K562 (cell line): ENCODE measurements at regions not wholly inside any gene's neighbourhood (a gene's known extent, or its start where the extent isn't known, plus 50 kb on each side); places are given as distances from the start of the nearest gene placed in this dataset.

Experiments used
- ATAC-seq: fragments of 200-7000 bp; cut with Tn5 transposase; 3 replicates; pipeline ENCODE4 v1.9.1; 2020; ENCODE audit warnings: moderate library complexity
- BruUV-seq: library from RNA; stranded (reverse); fragments of 400-500 nt; replicated peaks from 2 replicates; lab custom pipeline; 2021; lab: Mats Ljungman, UMichigan
- CTCF ChIA-PET: fragments of 300-600 bp; formaldehyde crosslinking; extraction: SDS; loops from one replicate; lab custom pipeline; 2021; ENCODE audit warnings: low intra/inter-chr PET ratio; lab: Yijun Ruan, JAX
- POLR2A ChIA-PET: fragments of 300-600, 350-650 bp; sonication (Branson Sonifier 250); formaldehyde crosslinking; extraction: SDS; loops from one replicate; lab custom pipeline; 2021; ENCODE audit warnings: antibody characterized with exemption, inconsistent platforms; lab: Yijun Ruan, JAX
- DNase-seq, 4 experiments: peaks; one replicate each; pipeline versions ENCODE4 v3.0.0 to v3.0.0-alpha.2; 2011 to 2018; ENCODE audit warnings: low spot score in 3 of 4, mixed read lengths in 3 of 4; ENCODE audit errors: extremely low read depth in 1 of 4
- FAIRE-seq: peaks from 2 replicates; lab custom pipeline; 2011; peaks lifted over from hg19 to GRCh38; lab: Jason Lieb, UNC
- H2AFZ ChIP-seq: 2 replicates; pipeline ENCODE4 v1.6.0; 2011; ENCODE audit warnings: low read depth, low read length, control low read depth, inconsistent platforms
- H3K27ac ChIP-seq: fragments of 200-600 bp; 3 replicates; pipeline ENCODE4 v1.8.0; 2011; ENCODE audit warnings: low read depth, mild to moderate bottlenecking, control low read depth, inconsistent platforms, low read length, moderate library complexity, mixed read lengths; ENCODE audit errors: extremely low read depth
- H3K27me3 ChIP-seq, 2 experiments: fragments of 300-600 bp in 1 of 2; 2 replicates in 1 of 2; 3 replicates in 1 of 2; pipeline versions ENCODE4 v1.6.0 to v1.8.0; 2011; ENCODE audit warnings: inconsistent platforms in 2 of 2, low read length in 2 of 2, mild to moderate bottlenecking in 1 of 2, mixed read lengths in 1 of 2, moderate library complexity in 1 of 2; ENCODE audit not compliant: control insufficient read depth in 2 of 2, insufficient read depth in 2 of 2
- H3K36me3 ChIP-seq: fragments of 300-600 bp; 3 replicates; pipeline ENCODE4 v1.8.0; 2011; ENCODE audit warnings: mild to moderate bottlenecking, low read length, inconsistent platforms; ENCODE audit not compliant: control insufficient read depth, insufficient read depth
- H3K4me1 ChIP-seq, 2 experiments: fragments of 200-600 bp in 1 of 2; replicated peaks in 1 of 2; 2 replicates in 1 of 2; 3 replicates in 1 of 2; pipeline versions ENCODE4 v1.5.1 to v1.8.0; 2011; ENCODE audit warnings: inconsistent platforms in 2 of 2, low read length in 2 of 2, mild to moderate bottlenecking in 1 of 2, mixed read lengths in 1 of 2, moderate library complexity in 1 of 2; ENCODE audit not compliant: control insufficient read depth in 2 of 2, insufficient read depth in 2 of 2
- H3K4me2 ChIP-seq: 2 replicates; pipeline ENCODE4 v1.6.1; 2011; ENCODE audit warnings: low read length, control low read depth, inconsistent platforms, mixed read lengths; ENCODE audit not compliant: insufficient read depth
- H3K4me3 ChIP-seq: fragments of 200-600 bp; sonication (generic), shearing (Covaris generic); 2 replicates; pipeline ENCODE4 v1.5.1; 2016; ENCODE audit warnings: control low read depth, inconsistent platforms
- H3K79me2 ChIP-seq: fragments of 200-600 bp; 3 replicates; pipeline ENCODE4 v1.8.0; 2011; ENCODE audit warnings: low read length, inconsistent platforms; ENCODE audit not compliant: control insufficient read depth, insufficient read depth
- H3K9ac ChIP-seq, 2 experiments: 2 replicates each; pipeline versions ENCODE4 v1.6.0 to v1.6.1; 2011; ENCODE audit warnings: low read depth in 2 of 2, low read length in 2 of 2, control low read depth in 1 of 2, inconsistent platforms in 1 of 2, mild to moderate bottlenecking in 1 of 2, mixed read lengths in 1 of 2; ENCODE audit not compliant: insufficient read depth in 1 of 2
- H3K9me1 ChIP-seq: one replicate; pipeline ENCODE4 v1.6.0; 2011; ENCODE audit warnings: inconsistent platforms, mild to moderate bottlenecking, low read length, moderate library complexity; ENCODE audit not compliant: control insufficient read depth, insufficient read depth
- H3K9me3 ChIP-seq: replicated peaks from 2 replicates; pipeline ENCODE4 v1.5.1; 2011; ENCODE audit warnings: low read depth, low read length, inconsistent platforms; ENCODE audit not compliant: control insufficient read depth, insufficient read depth
- H4K20me1 ChIP-seq: replicated peaks from 2 replicates; pipeline ENCODE4 v1.6.1; 2011; ENCODE audit warnings: low read length, inconsistent platforms, mixed read lengths; ENCODE audit not compliant: control insufficient read depth, insufficient read depth
- BACH1 ChIP-seq: fragments of 200-800 bp; sonication (Bioruptor generic); IDR thresholded peaks from 2 replicates; pipeline ENCODE4 v1.6.1; 2016; ENCODE audit warnings: missing genetic modification characterization, missing compliant biosample characterization
- DDX20 ChIP-seq: fragments of 450-650 bp; IDR thresholded peaks from 2 replicates; pipeline ENCODE4 v1.6.1; 2016; ENCODE audit warnings: missing genetic modification characterization, low read depth, mild to moderate bottlenecking, missing compliant biosample characterization, moderate library complexity
- KDM2B ChIP-seq: fragments of 250-450 bp; sonication (Bioruptor Pico); IDR thresholded peaks from 2 replicates; pipeline ENCODE4 v1.8.0; 2021; ENCODE audit warnings: mild to moderate bottlenecking, moderate library complexity
- RBFOX2 ChIP-seq: fragments of 200-400 bp; formaldehyde crosslinking; IDR thresholded peaks from 2 replicates; pipeline ENCODE4 v1.6.1; 2017; ENCODE audit warnings: low read depth, mild to moderate bottlenecking, low read length, moderate library complexity
- SMARCB1 ChIP-seq: IDR thresholded peaks from 2 replicates; pipeline ENCODE4 v1.6.1; 2011; ENCODE audit warnings: improper control_type of control experiment, low read depth; ENCODE audit not compliant: insufficient read length
- SNIP1 ChIP-seq: fragments of 450-650 bp; IDR thresholded peaks from 2 replicates; pipeline ENCODE4 v1.7.1; 2017; ENCODE audit warnings: low read depth, mild to moderate bottlenecking
- TEAD4 ChIP-seq, 2 experiments: sonication (generic) in 1 of 2; formaldehyde crosslinking in 1 of 2; IDR thresholded peaks; 2 replicates each; pipeline versions ENCODE4 v1.6.1 to v1.8.0; 2012 to 2022; ENCODE audit warnings: borderline replicate concordance in 1 of 2, inconsistent platforms in 1 of 2, low read length in 1 of 2, mild to moderate bottlenecking in 1 of 2, missing genetic modification reagents in 1 of 2
- U2AF1 ChIP-seq: fragments of 200-400 bp; formaldehyde crosslinking; optimal IDR thresholded peaks from 2 replicates; pipeline ENCODE3; 2017; ENCODE audit warnings: mild to moderate bottlenecking, low read depth, low read length, moderate library complexity
- ZBTB8A ChIP-seq: fragments of 450-650 bp; IDR thresholded peaks from 2 replicates; pipeline ENCODE4 v1.6.1; 2018; ENCODE audit warnings: mild to moderate bottlenecking, moderate library complexity; ENCODE audit not compliant: partially characterized antibody
- ZNF124 ChIP-seq: sonication (generic); formaldehyde crosslinking; IDR thresholded peaks from 2 replicates; pipeline ENCODE4 v1.8.1; 2022; ENCODE audit warnings: missing genetic modification reagents
- WGBS: fragments of 100-300 bp; shearing (Covaris generic); methylation state at CpG from one replicate; pipeline ENCODE4 v1.1.6; 2016; ENCODE audit warnings: low coverage, mixed read lengths; ENCODE audit not compliant: insufficient coverage; ENCODE audit errors: missing lambda C conversion rate; 5-methylcytosine and 5-hydroxymethylcytosine counted together
- in situ Hi-C: fragments of 300-500 bp; cut with MboI; formaldehyde crosslinking; loops from 4 replicates; pipeline ENCODE4 v1.15.0; 2018; ENCODE audit warnings: inconsistent platforms, mixed read lengths
- intact Hi-C: fragments of 100-400 bp; cut with micrococcal nuclease; formaldehyde crosslinking; loops from 2 replicates; pipeline ENCODE4 v1.14.2; 2022
- TF ChIP-seq, protein P1 (sequence below): fragments of 250-450 bp; sonication (Bioruptor Pico); IDR thresholded peaks from 2 replicates; pipeline ENCODE4 v1.4.0; 2020; ENCODE audit warnings: mild to moderate bottlenecking, moderate library complexity
- TF ChIP-seq, protein P2 (sequence below): sonication (generic); formaldehyde crosslinking; IDR thresholded peaks from 2 replicates; pipeline ENCODE4 v1.8.1; 2023; ENCODE audit warnings: mild to moderate bottlenecking, missing genetic modification reagents
- TF ChIP-seq, protein P3 (sequence below): fragments of 250-450 bp; sonication (Bioruptor Pico); IDR thresholded peaks from 2 replicates; pipeline ENCODE4 v1.9.0; 2021; ENCODE audit warnings: mild to moderate bottlenecking, inconsistent platforms
- TF ChIP-seq, protein P4 (sequence below), 2 experiments: fragments of 250-450 bp in 1 of 2; fragments of 450-650 bp in 1 of 2; sonication (Bioruptor Pico) in 1 of 2; IDR thresholded peaks; 2 replicates each; pipeline versions ENCODE4 v1.6.1 to v1.8.0; 2016 to 2021; ENCODE audit warnings: mild to moderate bottlenecking in 2 of 2, moderate library complexity in 2 of 2, missing compliant biosample characterization in 1 of 2, missing genetic modification characterization in 1 of 2

DNA sequence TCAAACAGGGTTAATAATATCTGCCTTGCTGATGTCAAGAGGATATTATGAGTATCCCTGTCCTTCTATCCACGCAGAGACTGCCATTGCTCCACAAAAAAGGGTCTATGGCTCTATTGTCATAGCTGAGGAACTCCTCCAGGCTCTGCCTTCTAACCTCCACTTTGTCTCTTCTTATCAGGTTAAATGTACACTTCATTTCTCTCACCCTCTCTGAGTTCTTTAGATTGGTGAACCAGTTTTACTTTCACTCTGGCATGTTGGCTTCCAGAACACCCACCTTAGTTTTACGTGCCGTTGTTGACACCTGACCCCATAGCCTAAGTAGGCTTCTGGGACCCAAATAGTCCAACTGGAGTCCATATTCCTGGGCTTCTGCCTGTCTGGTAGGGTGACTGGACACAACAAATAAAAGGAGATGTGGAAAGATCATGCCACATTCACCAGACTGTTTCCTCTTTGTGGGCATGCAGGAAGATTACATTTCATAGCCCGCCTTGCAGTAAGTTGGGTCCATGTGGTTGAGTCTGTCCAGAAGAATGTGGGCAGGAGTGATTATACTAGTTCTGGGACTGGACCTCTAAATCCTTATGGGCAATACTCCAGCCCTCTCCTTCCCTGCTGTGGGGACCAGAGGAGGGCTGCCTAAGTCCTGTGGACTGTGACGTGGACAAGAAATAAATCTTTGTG, 350.4 kb upstream of the CLINT1 start (continued):
- TF ChIP-seq, protein P1, sequence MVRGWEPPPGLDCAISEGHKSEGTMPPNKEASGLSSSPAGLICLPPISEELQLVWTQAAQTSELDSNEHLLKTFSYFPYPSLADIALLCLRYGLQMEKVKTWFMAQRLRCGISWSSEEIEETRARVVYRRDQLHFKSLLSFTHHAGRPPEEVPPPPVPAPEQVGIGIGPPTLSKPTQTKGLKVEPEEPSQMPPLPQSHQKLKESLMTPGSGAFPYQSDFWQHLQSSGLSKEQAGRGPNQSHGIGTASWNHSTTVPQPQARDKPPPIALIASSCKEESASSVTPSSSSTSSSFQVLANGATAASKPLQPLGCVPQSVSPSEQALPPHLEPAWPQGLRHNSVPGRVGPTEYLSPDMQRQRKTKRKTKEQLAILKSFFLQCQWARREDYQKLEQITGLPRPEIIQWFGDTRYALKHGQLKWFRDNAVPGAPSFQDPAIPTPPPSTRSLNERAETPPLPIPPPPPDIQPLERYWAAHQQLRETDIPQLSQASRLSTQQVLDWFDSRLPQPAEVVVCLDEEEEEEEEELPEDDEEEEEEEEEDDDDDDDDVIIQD (CRISPR knock-in tag) = no peak
- TF ChIP-seq SMARCB1 = no peak
- TF ChIP-seq, protein P2, sequence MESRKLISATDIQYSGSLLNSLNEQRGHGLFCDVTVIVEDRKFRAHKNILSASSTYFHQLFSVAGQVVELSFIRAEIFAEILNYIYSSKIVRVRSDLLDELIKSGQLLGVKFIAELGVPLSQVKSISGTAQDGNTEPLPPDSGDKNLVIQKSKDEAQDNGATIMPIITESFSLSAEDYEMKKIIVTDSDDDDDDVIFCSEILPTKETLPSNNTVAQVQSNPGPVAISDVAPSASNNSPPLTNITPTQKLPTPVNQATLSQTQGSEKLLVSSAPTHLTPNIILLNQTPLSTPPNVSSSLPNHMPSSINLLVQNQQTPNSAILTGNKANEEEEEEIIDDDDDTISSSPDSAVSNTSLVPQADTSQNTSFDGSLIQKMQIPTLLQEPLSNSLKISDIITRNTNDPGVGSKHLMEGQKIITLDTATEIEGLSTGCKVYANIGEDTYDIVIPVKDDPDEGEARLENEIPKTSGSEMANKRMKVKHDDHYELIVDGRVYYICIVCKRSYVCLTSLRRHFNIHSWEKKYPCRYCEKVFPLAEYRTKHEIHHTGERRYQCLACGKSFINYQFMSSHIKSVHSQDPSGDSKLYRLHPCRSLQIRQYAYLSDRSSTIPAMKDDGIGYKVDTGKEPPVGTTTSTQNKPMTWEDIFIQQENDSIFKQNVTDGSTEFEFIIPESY (CRISPR knock-in tag) = no peak
- TF ChIP-seq BACH1 (tag) = no peak

DNA sequence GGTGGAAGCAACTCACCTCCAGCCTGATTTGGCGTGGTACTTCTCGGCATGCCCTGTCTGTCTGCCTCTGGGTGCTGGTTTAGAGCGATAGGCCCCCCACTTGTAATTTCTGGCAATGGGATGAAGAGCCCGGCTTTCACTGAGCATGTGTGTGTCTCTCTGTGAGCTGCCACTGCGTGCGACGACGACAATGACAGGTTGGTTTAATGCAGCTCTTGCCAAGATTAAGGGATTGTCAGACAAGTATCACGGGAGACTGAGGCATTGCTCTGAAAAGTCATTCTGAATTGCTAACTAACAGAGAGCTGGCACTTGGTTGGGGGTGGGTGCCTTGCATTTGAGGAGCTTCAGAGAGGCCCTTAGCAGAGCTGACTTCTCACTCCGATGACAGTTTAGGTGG, 348.8 kb upstream of the CLINT1 start:
- CTCF ChIA-PET = no interaction called here
- Histone ChIP-seq H4K20me1 (no peaks in the 10 kb centered on the region), H3K4me2 (no peak overlapping the region), H3K27ac (no peak overlapping the region), H3K9me1 (no peaks in the 10 kb centered on the region), H3K36me3 (no peaks in the 10 kb centered on the region), H3K9me3 (no peaks in the 10 kb centered on the region), H3K9ac (no peak overlapping the region), H3K79me2 (no peaks in the 10 kb centered on the region), H3K27me3 (no peaks in the 10 kb centered on the region), H3K4me3 (no peak overlapping the region), H2AFZ (no peak overlapping the region), H3K4me1 (no peaks in the 10 kb centered on the region)
- 0% methylated on average over 10 of the region's 10 CpGs for WGBS
- POLR2A ChIA-PET = interaction anchor here (0.5 kb wide), 1 partner anchor 485 kb away, joined by 3 read pairs; no protein-coding TSS in a partner anchor
- no peak for ATAC-seq
- in situ Hi-C loops (no loop called here), intact Hi-C loops (no loop called here)
- no peak for FAIRE-seq
- no peak for DNase-seq
- BruUV-seq = no TSS peak
- no peak for TF ChIP-seq ZNF124
- no peak for TF ChIP-seq SNIP1
- TF ChIP-seq KDM2B (CRISPR knock-in tag) = no peak
- TF ChIP-seq ZBTB8A = no peak
- no peak for TF ChIP-seq U2AF1
- no peak for TF ChIP-seq RBFOX2
- TF ChIP-seq, protein P3, sequence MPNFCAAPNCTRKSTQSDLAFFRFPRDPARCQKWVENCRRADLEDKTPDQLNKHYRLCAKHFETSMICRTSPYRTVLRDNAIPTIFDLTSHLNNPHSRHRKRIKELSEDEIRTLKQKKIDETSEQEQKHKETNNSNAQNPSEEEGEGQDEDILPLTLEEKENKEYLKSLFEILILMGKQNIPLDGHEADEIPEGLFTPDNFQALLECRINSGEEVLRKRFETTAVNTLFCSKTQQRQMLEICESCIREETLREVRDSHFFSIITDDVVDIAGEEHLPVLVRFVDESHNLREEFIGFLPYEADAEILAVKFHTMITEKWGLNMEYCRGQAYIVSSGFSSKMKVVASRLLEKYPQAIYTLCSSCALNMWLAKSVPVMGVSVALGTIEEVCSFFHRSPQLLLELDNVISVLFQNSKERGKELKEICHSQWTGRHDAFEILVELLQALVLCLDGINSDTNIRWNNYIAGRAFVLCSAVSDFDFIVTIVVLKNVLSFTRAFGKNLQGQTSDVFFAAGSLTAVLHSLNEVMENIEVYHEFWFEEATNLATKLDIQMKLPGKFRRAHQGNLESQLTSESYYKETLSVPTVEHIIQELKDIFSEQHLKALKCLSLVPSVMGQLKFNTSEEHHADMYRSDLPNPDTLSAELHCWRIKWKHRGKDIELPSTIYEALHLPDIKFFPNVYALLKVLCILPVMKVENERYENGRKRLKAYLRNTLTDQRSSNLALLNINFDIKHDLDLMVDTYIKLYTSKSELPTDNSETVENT (CRISPR knock-in tag) = no peak
- TF ChIP-seq, protein P4, sequence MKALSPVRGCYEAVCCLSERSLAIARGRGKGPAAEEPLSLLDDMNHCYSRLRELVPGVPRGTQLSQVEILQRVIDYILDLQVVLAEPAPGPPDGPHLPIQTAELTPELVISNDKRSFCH (CRISPR knock-in tag; IDR thresholded peaks at IDR 0.05) = no peak
- TF ChIP-seq, protein P4 (tag; IDR thresholded peaks at IDR 0.05) = no peak
- no peak for TF ChIP-seq TEAD4 (IDR thresholded peaks at IDR 0.05; ENCODE audit: low read length)
- no peak for TF ChIP-seq TEAD4 (CRISPR knock-in tag; IDR thresholded peaks at IDR 0.05; ENCODE audit: borderline replicate concordance)
- TF ChIP-seq DDX20 (tag) = no peak
